ENCODE measurements at regions not wholly inside any gene's neighbourhood (a gene's known extent, or its start where the extent isn't known, plus 50 kb on each side); places are given as distances from the start of the nearest gene placed in this dataset.

DNA sequence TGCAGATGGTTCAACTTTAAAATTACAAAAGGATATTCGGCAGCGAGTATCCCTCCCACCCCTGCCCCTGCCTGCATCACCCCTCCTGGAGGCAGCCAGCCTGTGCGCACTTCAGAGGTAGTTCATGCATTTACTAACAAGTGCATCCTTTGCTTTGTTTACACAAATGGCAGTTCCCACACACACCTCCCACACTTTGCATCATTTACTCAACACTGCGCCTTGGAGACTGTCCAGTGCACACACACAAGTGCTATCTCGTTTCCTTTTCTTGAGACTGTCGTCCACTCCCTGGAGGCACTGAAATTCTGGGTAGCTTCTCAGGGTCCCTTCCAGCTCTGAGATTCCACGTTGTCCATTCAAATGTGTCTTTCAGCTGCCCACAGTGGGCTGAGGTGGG lies 53.1 kb upstream of the VSX1 start:
- Mint-ChIP-seq H3K27me3 (peaks cover 2% of the 10 kb centered on the region), H3K27ac (no peak overlapping the region), H3K36me3 (ENCODE audit: low read depth) (no peaks in the 10 kb centered on the region), H3K4me3 (no peak overlapping the region), H3K4me1 (no peaks in the 10 kb centered on the region), H3K9me3 (no peaks in the 10 kb centered on the region)
- no peak for ATAC-seq
- DNase-seq: no peak

DNA sequence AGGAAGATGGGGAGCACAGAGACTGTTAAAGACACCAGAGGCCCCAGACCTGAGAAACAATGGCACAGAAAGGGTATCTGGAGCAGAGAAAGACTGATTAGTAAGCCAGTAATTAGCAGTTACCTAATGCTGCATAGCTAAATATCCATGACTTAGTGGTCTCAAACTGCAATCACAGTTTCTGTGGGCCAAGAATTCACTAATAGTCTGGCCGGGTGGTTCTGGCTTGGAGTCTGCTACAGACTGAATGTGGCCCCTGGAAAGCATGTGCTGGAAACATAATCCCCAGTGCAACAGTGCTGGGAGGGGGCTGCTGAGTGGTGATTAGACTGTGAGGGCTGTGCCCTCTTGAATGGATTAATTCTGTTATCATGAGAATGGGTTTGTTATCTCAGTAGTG lies 54.1 kb upstream of the VSX1 start:
- H3K4me3 Mint-ChIP-seq: no peak overlapping the region

DNA sequence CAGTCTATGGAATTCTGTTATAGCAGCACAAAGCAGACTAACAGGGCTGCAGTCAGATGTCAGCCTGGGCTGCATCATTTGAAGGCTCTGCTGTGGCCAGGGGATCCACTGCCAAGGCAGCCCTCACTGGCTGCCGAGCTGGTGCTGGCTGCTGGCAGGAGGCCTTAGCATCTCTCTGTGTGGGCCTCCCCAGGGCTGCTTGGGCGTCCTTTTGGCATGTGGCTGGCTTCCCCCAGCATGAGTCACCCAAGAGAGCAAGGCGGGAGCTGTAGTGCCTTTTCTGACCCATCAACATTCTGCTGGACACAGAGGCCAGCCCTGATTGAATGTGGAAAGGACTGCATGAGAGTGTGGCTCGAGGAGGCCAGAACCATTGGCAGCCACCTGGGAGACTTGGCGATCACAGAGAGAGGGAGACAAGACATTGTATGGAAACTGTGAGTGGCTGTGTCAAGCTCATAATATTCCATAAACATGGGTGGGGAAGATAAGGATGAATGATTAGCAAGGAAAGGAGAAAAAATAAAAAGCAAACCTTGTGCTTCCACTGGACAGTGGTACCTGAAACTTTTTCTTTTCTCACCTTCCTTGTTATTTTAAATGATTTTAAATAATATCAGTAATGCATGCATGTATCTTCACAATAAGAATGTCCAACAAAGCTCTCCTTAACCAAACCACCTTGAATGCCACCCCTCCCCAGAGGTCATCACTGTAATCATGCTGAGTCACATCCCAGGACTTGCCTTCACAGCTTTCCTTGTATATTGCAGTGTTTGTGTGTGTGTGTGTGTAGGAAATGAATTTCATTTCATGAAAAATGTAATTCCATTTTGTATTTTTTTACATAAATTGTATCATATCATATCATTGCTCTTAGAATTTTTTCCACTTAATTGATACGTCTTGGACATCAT lies 55.0 kb upstream of the VSX1 start:
- DNase-seq (no peak), ATAC-seq (peak; percentile 57)
- Mint-ChIP-seq H3K27ac (no peak overlapping the region), H3K36me3 (ENCODE audit: low read depth) (no peaks in the 10 kb centered on the region), H3K9me3 (no peaks in the 10 kb centered on the region), H3K4me1 (no peaks in the 10 kb centered on the region), H3K4me3 (no peak overlapping the region), H3K27me3 (peaks cover 2% of the 10 kb centered on the region)

More for the DNA sequence above, 54.1 kb upstream of the VSX1 start:
- Mint-ChIP-seq H3K27ac (no peak overlapping the region), H3K27me3 (peaks cover 2% of the 10 kb centered on the region), H3K36me3 (ENCODE audit: low read depth) (no peaks in the 10 kb centered on the region), H3K4me1 (no peaks in the 10 kb centered on the region), H3K9me3 (no peaks in the 10 kb centered on the region)
- DNase-seq (no peak), ATAC-seq (no peak)

DNA sequence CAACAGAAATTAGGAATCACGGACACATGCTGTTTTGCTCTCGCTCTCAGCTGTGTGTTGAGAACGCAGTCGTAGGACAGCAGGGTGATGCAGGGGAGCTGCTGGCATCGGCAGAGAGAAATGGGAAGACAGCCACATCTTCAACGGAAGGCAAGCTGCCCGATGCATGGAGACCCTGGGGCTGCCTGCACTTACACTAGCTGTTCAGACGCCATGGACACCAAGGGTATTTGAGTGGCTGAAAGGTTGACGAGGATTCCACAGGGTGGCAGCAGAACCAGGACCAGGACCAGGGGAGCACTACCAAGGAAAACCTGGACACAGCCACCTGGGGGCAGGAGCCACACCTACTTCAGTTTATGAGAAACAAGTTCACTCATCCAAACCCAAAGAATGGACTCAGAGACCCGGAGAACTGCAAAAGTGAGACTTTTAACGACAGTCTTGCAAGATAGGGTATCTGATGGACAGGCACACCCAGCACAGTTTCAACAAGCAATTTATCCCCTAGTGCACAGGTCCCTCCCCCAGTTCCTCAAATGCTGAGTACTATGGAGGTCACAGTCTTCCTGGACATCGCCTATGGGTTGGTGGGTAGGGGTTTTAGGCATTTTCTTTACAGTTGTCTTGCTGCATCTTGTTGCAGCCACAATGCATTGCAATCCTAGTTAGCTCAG lies 56.3 kb upstream of the ENTPD6 start:
- ATAC-seq (no peak), DNase-seq (no peak)
- H3K27ac Mint-ChIP-seq: peak overlapping the region; percentile 55
- no peaks in the 10 kb centered on the region for H3K4me1 Mint-ChIP-seq
- H3K27me3 Mint-ChIP-seq: no peaks in the 10 kb centered on the region
- H3K9me3 Mint-ChIP-seq: no peaks in the 10 kb centered on the region
- H3K36me3 Mint-ChIP-seq (ENCODE audit: low read depth): no peaks in the 10 kb centered on the region
- no peak overlapping the region for H3K4me3 Mint-ChIP-seq

DNA sequence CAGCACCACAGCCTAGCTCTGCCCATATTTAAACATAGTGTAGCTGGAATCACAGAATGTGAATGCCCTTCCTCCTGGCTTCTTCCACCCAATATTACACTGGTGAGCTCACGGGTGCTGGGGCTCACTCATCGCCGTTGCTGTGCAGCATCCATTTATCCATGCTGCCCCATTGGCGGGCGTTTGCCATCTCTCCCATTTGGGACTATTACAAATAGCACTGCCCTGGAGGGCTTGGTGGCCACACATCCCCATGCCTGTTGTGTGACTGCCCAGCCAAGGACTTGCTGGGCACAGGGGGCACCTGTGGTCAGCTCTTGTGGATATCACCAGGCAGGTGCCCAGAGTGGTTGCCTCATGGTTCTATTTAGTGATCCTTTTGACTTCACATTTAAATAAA lies 54.5 kb upstream of the ENTPD6 start:
- ATAC-seq (no peak), DNase-seq (no peak)
- Mint-ChIP-seq H3K4me1 (no peaks in the 10 kb centered on the region), H3K27ac (no peak overlapping the region), H3K36me3 (ENCODE audit: low read depth) (no peaks in the 10 kb centered on the region), H3K27me3 (peaks cover 2% of the 10 kb centered on the region), H3K9me3 (no peaks in the 10 kb centered on the region), H3K4me3 (no peak overlapping the region)

DNA sequence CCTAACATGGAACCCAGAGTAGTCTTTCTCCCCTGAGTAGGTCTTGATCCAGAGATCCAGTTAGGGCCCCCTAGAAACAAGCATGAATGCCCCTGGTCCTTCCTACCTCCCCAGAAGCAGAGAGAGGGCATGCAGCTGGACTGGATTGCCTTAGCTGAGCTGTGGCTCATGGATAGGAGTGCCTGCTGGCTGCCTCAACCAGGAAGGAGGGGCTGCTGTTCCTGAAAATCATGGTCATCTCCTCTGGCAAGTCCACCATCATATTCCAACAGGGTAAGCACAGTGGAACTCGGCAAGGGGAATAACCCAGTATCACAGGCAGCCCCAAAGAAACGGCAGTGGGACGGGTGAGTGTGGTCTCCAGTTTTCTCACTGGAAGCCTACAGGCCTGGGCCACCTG lies 53.1 kb upstream of the ENTPD6 start:
- H3K27ac Mint-ChIP-seq: no peak overlapping the region
- ATAC-seq (no peak), DNase-seq (no peak)
- no peaks in the 10 kb centered on the region for H3K9me3 Mint-ChIP-seq
- no peaks in the 10 kb centered on the region for H3K4me1 Mint-ChIP-seq
- H3K27me3 Mint-ChIP-seq: peaks cover 2% of the 10 kb centered on the region
- H3K4me3 Mint-ChIP-seq: no peak overlapping the region
- H3K36me3 Mint-ChIP-seq (ENCODE audit: low read depth): no peaks in the 10 kb centered on the region

DNA sequence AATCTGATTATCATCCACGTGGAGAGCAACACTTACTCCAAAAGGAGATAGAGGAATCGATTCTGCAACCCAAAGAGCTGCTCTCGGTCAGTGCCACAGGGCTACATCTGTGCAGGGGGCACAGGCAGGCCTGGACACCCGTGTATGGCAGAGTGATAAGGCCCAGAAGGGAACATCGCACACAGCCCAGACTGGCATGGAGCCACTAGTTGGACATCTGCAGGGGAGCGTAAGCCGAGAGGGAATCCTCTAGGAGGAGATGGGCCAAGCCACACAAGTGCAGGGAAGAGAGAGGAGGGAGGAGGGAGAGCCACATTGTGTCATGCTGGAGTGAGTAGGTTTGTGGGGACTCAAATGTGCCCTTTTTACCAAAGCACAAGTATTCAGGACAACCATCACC lies 50.4 kb upstream of the ENTPD6 start:
- H3K27me3 Mint-ChIP-seq: peaks cover 14% of the 10 kb centered on the region
- H3K4me3 Mint-ChIP-seq: no peak overlapping the region
- no peaks in the 10 kb centered on the region for H3K9me3 Mint-ChIP-seq
- peaks cover 5% of the 10 kb centered on the region for H3K4me1 Mint-ChIP-seq
- ATAC-seq (no peak), DNase-seq (no peak)
- no peak overlapping the region for H3K27ac Mint-ChIP-seq
- H3K36me3 Mint-ChIP-seq (ENCODE audit: low read depth): no peaks in the 10 kb centered on the region
